COLO668 (cell line): ENCODE measurements at regions not wholly inside any gene's neighbourhood (a gene's known extent, or its start where the extent isn't known, plus 50 kb on each side); places are given as distances from the start of the nearest gene placed in this dataset.

Experiments used
- DNase-seq: peaks from one replicate; lab custom pipeline; 2025; ENCODE audit not compliant: unreplicated experiment; lab: John Stamatoyannopoulos, UW

- DNase-seq = no peak
Measured at GRCh38 chr12:88665071-88665470, 84.8 kb upstream of the KITLG start.

DNA sequence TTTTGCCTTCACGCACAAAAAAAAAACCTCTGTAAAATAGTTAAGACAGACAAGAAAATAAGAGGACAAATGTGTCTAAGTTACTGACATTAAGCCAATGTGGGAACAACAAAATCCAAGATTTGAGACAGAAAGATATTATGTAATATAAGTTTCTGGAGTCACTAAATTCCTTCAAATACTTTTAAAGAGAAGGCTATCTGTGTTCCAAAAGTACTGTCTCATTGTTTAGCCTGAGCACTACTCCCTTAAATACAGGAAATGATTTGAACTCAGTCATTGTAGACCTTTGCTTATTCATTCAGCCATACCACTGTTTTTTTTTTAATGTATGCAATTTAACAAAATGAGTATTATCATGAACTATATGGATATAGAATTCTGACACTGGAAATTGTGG is 82.7 kb upstream of the KITLG start:
- DNase-seq = no peak

- no peak for DNase-seq
Measured at GRCh38 chr12:88662093-88662492, 81.8 kb upstream of the KITLG start.

DNA sequence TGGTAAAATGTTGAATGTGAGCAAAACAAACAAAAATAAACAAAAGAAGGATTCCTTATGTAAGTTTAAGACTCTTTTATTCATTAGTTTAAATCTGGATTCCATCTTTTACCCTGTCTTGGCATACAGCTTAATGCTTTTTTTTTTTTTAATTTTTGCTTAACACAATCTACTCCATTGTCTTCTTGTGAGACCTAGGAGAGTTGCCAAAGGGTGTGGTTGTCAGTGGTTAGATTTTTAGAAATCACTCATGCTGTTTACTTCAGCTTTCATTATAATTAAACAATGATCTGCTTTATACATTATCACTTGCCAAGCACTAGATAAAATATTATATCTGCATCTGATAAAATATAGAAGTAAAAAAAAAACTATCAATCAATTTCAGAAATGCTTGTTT is 77.7 kb upstream of the KITLG start:
- no peak for DNase-seq

DNA sequence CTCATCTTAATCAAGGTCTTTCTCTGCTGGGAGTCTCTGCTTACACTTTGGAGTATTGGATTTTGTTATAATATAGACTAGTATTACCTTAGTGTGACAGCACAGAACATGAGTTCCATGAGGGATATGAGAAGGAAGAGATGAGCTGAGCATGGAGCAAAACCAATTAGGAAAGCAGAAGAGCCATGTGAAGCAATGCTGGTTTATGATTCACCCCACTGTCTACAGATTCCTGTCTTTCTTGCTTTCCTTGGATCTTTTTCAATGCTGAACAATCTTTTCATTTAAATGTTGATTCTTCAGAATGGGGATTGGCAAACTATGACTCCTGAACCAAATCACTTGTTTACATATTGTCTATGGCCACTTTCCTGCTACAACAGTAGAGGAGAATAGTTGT is 70.4 kb upstream of the KITLG start:
- no peak for DNase-seq

- no peak for DNase-seq
Measured at GRCh38 chr12:88648625-88649024, 68.4 kb upstream of the KITLG start.

DNA sequence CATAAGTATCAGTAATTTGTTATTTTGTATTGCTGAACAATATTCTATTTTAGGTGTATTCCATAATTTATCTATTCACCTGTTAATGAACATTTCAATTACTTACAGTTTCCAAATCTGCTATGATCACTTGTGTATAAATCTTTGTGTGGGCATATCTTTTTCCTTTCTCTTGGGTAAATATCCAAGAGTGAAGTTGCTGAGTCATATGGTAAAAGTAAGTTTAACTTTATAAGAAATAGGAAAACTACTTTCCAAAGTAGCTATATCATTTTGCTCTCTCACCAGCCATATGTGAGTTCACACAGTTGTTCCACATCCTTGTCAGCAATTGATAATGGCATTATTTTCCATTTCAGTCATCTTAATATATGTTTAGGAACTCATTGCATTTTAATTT is 66.6 kb upstream of the KITLG start:
- DNase-seq = no peak

DNA sequence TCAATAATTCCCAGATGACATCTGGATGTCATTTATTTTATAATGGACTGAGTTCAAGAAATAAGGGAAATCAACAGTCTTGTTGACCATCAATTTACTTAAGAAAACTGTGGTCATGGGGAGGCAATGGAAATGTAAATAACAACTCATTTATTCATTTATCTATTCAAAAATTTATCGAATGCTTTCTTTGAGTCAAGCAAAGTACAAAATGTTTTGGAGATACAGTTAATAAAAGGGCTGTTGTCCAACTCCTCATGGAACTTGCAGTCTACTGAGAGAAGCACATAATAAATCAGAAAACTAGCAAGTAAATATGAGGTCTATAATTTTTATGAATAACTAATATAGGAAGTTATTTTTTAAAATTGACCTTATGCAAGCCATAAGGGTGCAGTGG is 65.5 kb upstream of the KITLG start:
- DNase-seq = no peak

DNA sequence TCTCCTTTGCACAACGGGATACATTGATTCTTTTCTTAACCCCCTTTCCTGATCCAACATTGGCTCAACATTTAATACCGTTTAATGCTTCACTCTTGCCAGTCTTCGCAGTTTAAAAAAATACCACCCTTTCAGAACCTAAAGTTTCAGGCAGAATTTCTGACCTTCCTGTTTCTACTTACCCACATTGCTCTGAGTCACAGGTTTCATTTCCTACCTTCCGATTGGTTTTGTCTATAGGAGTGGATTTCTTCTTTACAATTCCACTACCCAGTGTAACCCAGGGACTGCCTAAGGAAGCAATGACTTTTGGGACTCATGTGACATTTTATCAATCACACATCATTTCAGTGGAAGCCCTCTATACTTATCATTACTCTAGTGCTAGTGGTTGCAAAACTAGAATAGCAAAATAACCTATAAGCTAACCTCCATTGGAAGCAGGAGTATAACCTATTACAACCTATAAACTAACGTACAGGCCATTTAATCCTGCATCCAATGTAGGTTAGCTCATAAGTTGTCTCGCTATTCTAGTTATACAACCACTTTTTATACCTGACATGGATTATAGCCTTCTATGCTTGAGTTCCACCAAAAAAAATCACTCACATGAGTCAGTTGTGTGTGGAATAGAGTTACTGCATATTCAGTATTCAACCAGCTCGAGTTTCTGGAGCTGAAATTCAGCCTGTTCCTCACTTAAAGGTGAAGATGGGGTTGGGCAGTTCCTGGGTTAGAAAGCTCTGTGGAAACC is 64.9 kb upstream of the KITLG start:
- DNase-seq = no peak

- DNase-seq = no peak
Measured at GRCh38 chr12:88643685-88644084, 63.4 kb upstream of the KITLG start.

- no peak for DNase-seq
Measured at GRCh38 chr12:88642675-88643431, 62.6 kb upstream of the KITLG start.

DNA sequence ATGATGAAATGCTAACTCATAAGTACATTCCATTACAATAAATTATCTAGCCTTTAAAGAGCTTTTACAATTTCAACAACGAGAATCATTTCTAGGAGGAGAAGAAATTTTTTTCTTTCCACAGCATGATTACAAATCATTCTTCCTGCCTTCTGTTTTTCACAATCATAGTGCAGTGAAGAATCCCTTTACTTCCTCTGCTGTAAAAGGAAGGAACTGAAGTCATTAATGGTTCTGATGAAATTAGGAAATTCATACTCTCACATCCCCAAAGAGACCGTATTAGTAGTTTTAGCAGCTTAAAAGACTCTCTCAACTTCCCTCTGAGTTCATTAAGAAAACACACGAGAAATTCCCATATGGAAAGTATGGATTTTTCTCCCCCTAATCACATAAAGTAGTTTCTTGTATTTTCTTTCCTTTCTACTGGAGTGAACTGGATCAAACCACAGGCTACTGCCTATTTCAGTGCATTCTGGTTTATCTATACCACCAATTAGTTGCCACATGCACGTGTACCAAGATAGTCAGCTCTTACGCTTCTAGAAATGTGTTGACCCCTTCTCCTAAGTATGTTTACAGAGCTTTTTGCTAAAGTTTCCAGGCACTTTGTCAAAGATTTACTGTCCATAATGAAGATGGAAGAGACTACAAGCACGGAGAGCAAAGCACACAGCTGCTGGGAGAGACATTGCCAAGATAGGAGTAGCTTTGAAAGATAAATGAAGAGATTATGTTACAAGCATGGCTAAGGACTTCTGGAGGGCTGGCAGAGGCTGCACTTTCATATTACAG is 58.9 kb upstream of the KITLG start:
- no peak for DNase-seq

DNA sequence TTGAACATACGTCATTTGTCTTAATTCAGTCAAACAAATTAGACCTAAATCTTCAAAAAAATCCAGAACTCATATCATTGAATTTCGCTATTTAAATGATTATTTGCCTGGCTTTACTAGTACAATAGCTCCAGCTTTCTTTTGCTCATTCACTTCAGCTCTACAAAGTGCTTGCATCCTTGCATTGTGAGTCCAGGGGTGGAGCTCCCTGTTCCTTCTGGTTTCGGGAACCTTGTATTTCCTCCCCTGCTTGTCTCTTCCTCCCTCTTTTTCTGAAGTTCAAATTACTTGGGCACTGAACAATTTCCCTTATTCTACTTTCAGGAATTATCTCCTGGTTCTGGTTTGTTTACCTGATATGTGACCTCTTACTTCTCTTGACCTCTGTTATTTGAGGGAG is 58.1 kb upstream of the KITLG start:
- DNase-seq = no peak

DNA sequence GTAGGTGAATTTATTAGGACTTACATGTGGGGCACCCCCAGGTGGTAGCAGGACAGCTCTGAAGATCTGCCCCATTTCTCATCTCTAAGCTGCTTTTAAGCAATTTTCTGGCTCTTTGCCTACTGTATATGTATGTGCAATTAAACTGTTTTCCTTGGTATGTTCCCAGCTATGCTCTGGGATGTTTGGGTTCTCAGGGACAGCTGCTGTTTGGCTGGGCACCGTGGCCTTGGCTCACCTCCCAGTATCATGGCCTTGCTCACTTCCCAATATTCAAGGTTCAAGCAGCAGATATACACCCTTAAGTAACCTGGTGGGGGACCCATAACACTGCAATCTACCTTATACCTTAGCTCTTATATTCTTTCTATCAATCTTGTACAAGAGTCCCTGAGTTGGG is 53.7 kb upstream of the KITLG start:
- no peak for DNase-seq

- DNase-seq = no peak
Measured at GRCh38 chr12:88633312-88633711, 53.0 kb upstream of the KITLG start.

- no peak for DNase-seq
Measured at GRCh38 chr12:88630561-88630960, 50.3 kb upstream of the KITLG start.
